IMR-90 (cell line): ENCODE measurements at regions not wholly inside any gene's neighbourhood (a gene's known extent, or its start where the extent isn't known, plus 50 kb on each side); places are given as distances from the start of the nearest gene placed in this dataset.

Experiments
- ATAC-seq: fragments of 200-7000 bp; cut with Tn5 transposase; 2 replicates; pipeline ENCODE4 v1.9.1; 2020; ENCODE audit warnings: low read depth, mild to moderate bottlenecking, moderate library complexity
- BruUV-seq: library from RNA; stranded (reverse); fragments of 400-500 nt; replicated peaks from 2 replicates; lab custom pipeline; 2021; lab: Mats Ljungman, UMichigan
- CTCF ChIA-PET: fragments of 300-600 bp; formaldehyde crosslinking; extraction: SDS; loops from one replicate; lab custom pipeline; 2021; ENCODE audit warnings: antibody characterized with exemption; lab: Yijun Ruan, JAX
- POLR2A ChIA-PET: fragments of 300-600 bp; sonication (Branson Sonifier 250); formaldehyde crosslinking; loops from one replicate; lab custom pipeline; 2022; ENCODE audit warnings: antibody characterized with exemption; ENCODE audit not compliant: unreplicated experiment; lab: Charles Lee
- DNase-seq: peaks from one replicate; pipeline ENCODE4 v3.0.0; 2013
- H2AFZ ChIP-seq: replicated peaks from 2 replicates; pipeline ENCODE3; 2013; ENCODE audit warnings: low read length, mild to moderate bottlenecking; ENCODE audit not compliant: poor library complexity
- H2AK5ac ChIP-seq: 2 replicates; pipeline ENCODE4 v1.6.1; 2013; ENCODE audit warnings: low read depth, low read length, inconsistent platforms
- H2AK9ac ChIP-seq: replicated peaks from 2 replicates; pipeline ENCODE3; 2013; ENCODE audit warnings: mild to moderate bottlenecking, low read depth, low read length, moderate library complexity; ENCODE audit not compliant: poor library complexity
- H2BK120ac ChIP-seq: 2 replicates; pipeline ENCODE4 v1.6.1; 2013; ENCODE audit warnings: low read depth, low read length, inconsistent platforms
- H2BK15ac ChIP-seq: 3 replicates; pipeline ENCODE4 v1.6.1; 2013; ENCODE audit warnings: low read depth, low read length, inconsistent platforms
- H2BK20ac ChIP-seq: 2 replicates; pipeline ENCODE4 v1.6.1; 2013; ENCODE audit warnings: low read depth, mild to moderate bottlenecking, inconsistent platforms, low read length, moderate library complexity
- H2BK5ac ChIP-seq: 2 replicates; pipeline ENCODE4 v1.6.1; 2013; ENCODE audit warnings: mild to moderate bottlenecking, low read depth, low read length, inconsistent platforms; ENCODE audit not compliant: poor library complexity, severe bottlenecking
- H3K14ac ChIP-seq: replicated peaks from 2 replicates; pipeline ENCODE4 v1.6.1; 2013; ENCODE audit warnings: low read depth, low read length, inconsistent platforms
- H3K18ac ChIP-seq: 2 replicates; pipeline ENCODE4 v1.6.1; 2013; ENCODE audit warnings: low read depth, low read length, control low read depth
- H3K23ac ChIP-seq: 2 replicates; pipeline ENCODE4 v1.6.1; 2013; ENCODE audit warnings: low read depth, low read length, inconsistent platforms
- H3K27ac ChIP-seq: 2 replicates; pipeline ENCODE4 v1.5.1; 2013; ENCODE audit warnings: mild to moderate bottlenecking, control low read depth, low read length; ENCODE audit not compliant: insufficient read depth
- H3K27me3 ChIP-seq: 2 replicates; pipeline ENCODE4 v1.6.1; 2013; ENCODE audit warnings: low read length; ENCODE audit not compliant: control insufficient read depth, insufficient read depth
- H3K36me3 ChIP-seq: 2 replicates; pipeline ENCODE4 v1.6.1; 2013; ENCODE audit warnings: low read length, mixed read lengths; ENCODE audit not compliant: control insufficient read depth, insufficient read depth
- H3K4ac ChIP-seq: 2 replicates; pipeline ENCODE4 v1.6.1; 2013; ENCODE audit warnings: low read depth, low read length, inconsistent platforms
- H3K4me1 ChIP-seq: 2 replicates; pipeline ENCODE4 v1.6.1; 2013; ENCODE audit warnings: low read length, mixed read lengths; ENCODE audit not compliant: control insufficient read depth, insufficient read depth
- H3K4me2 ChIP-seq: 2 replicates; pipeline ENCODE4 v1.6.1; 2013; ENCODE audit warnings: low read depth, mild to moderate bottlenecking, control low read depth, low read length, moderate library complexity
- H3K4me3 ChIP-seq: 2 replicates; pipeline ENCODE4 v1.5.1; 2013; ENCODE audit warnings: low read depth, mild to moderate bottlenecking, control low read depth, low read length, moderate library complexity; ENCODE audit not compliant: insufficient read depth
- H3K56ac ChIP-seq: 2 replicates; pipeline ENCODE4 v1.6.1; 2013; ENCODE audit warnings: low read length, inconsistent platforms; ENCODE audit not compliant: insufficient read depth; ENCODE audit errors: extremely low read depth
- H3K79me1 ChIP-seq, 2 experiments: 2 replicates each; pipeline ENCODE4 v1.6.1; 2013; ENCODE audit warnings: low read length in 2 of 2, inconsistent platforms in 1 of 2, low read depth in 1 of 2
- H3K9ac ChIP-seq: 2 replicates; pipeline ENCODE4 v1.6.1; 2013; ENCODE audit warnings: low read depth, low read length, control low read depth
- H3K9me1 ChIP-seq: 2 replicates; pipeline ENCODE4 v1.6.1; 2013; ENCODE audit warnings: low read length, inconsistent platforms; ENCODE audit not compliant: insufficient read depth
- H3K9me3 ChIP-seq: 2 replicates; pipeline ENCODE4 v1.6.1; 2013; ENCODE audit warnings: low read length; ENCODE audit not compliant: control insufficient read depth, insufficient read depth
- H4K20me1 ChIP-seq: 2 replicates; pipeline ENCODE4 v1.6.1; 2013; ENCODE audit warnings: low read length, inconsistent platforms; ENCODE audit not compliant: insufficient read depth
- H4K5ac ChIP-seq: 2 replicates; pipeline ENCODE4 v1.6.1; 2013; ENCODE audit warnings: mild to moderate bottlenecking, low read depth, low read length, control low read depth
- H4K8ac ChIP-seq, 2 experiments: 2 replicates each; pipeline ENCODE4 v1.6.1; 2013; ENCODE audit warnings: low read depth in 2 of 2, low read length in 2 of 2, control low read depth in 1 of 2, inconsistent platforms in 1 of 2
- H4K91ac ChIP-seq: 2 replicates; pipeline ENCODE4 v1.6.1; 2013; ENCODE audit warnings: low read depth, low read length, inconsistent platforms; ENCODE audit not compliant: insufficient read depth
- BHLHE40 ChIP-seq: fragments of 150-350 bp; IDR thresholded peaks from 2 replicates; pipeline ENCODE4 v1.6.1; 2016; ENCODE audit warnings: mild to moderate bottlenecking, low read depth, low read length
- CEBPB ChIP-seq: IDR thresholded peaks from 2 replicates; pipeline ENCODE4 v1.6.1; 2012; ENCODE audit warnings: low read depth, low read length, improper control_type of control experiment
- CHD1 ChIP-seq: IDR thresholded peaks from 2 replicates; pipeline ENCODE4 v1.6.1; 2012; ENCODE audit warnings: low read depth, low read length, improper control_type of control experiment
- ELK1 ChIP-seq: fragments of 150-350 bp; IDR thresholded peaks from 2 replicates; pipeline ENCODE4 v1.6.1; 2016; ENCODE audit warnings: low read depth, mild to moderate bottlenecking, low read length, moderate library complexity, borderline replicate concordance
- MAZ ChIP-seq: IDR thresholded peaks from 2 replicates; pipeline ENCODE4 v1.6.1; 2012; ENCODE audit warnings: low read depth, mild to moderate bottlenecking, low read length, improper control_type of control experiment, moderate library complexity, borderline replicate concordance
- NFE2L2 ChIP-seq: fragments of 150-350 bp; IDR thresholded peaks from 2 replicates; pipeline ENCODE4 v1.6.1; 2016; ENCODE audit warnings: low read depth, mild to moderate bottlenecking, low read length
- POLR2A ChIP-seq: IDR thresholded peaks from 2 replicates; pipeline ENCODE4 v1.6.1; 2012; ENCODE audit warnings: mild to moderate bottlenecking, low read depth, low read length
- RAD21 ChIP-seq: IDR thresholded peaks from 2 replicates; pipeline ENCODE4 v1.6.1; 2012; ENCODE audit warnings: low read length, improper control_type of control experiment
- RCOR1 ChIP-seq: IDR thresholded peaks from 2 replicates; pipeline ENCODE4 v1.6.1; 2012; ENCODE audit warnings: mild to moderate bottlenecking, low read length, improper control_type of control experiment; ENCODE audit not compliant: insufficient replicate concordance
- RFX5 ChIP-seq: IDR thresholded peaks from 2 replicates; pipeline ENCODE4 v1.8.0; 2012; ENCODE audit warnings: low read depth, mild to moderate bottlenecking, low read length, moderate library complexity
- USF2 ChIP-seq: fragments of 150-350 bp; IDR thresholded peaks from 2 replicates; pipeline ENCODE4 v1.6.1; 2017; ENCODE audit warnings: mild to moderate bottlenecking, antibody characterized with exemption, low read length, low read depth
- WGBS, 2 experiments: methylation state at CpG; one replicate each; pipeline versions ENCODE4 v1.1.5 to v1.1.7; 2013; ENCODE audit warnings: missing lambda C conversion rate in 2 of 2; ENCODE audit not compliant: insufficient read length in 1 of 2; ENCODE audit errors: extremely low coverage in 2 of 2; 5-methylcytosine and 5-hydroxymethylcytosine counted together
- dilution Hi-C: fragments of 300-500 bp; cut with HindIII; formaldehyde crosslinking; loops from one replicate; pipeline ENCODE4 v1.14.3; 2018; ENCODE audit warnings: low sequenced_read_pairs; ENCODE audit not compliant: unreplicated experiment
- in situ Hi-C: fragments of 300-500 bp; cut with MboI; formaldehyde crosslinking; loops from 3 replicates; pipeline ENCODE4 v1.14.3; 2019; ENCODE audit warnings: low sequenced_read_pairs, inconsistent platforms, mixed read lengths
- intact Hi-C: fragments of 100-400 bp; cut with micrococcal nuclease; formaldehyde crosslinking; loops from 2 replicates; pipeline ENCODE4 v1.10.0; 2022

- Histone ChIP-seq H3K27me3 (no peaks in the 10 kb centered on the region), H4K20me1 (no peaks in the 10 kb centered on the region), H2BK20ac (no peak overlapping the region), H3K4ac (no peak overlapping the region), H2AK5ac (no peak overlapping the region), H2AFZ (no peak overlapping the region), H3K27ac (no peak overlapping the region), H3K4me3 (no peak overlapping the region), H2BK15ac (no peak overlapping the region), H3K14ac (no peak overlapping the region), H3K36me3 (no peaks in the 10 kb centered on the region), H3K4me2 (no peak overlapping the region), H3K56ac (no peak overlapping the region), H4K8ac (no peak overlapping the region), H3K9me3 (no peaks in the 10 kb centered on the region), H3K23ac (no peak overlapping the region), H2BK120ac (no peak overlapping the region), H2AK9ac (no peak overlapping the region), H4K5ac (no peak overlapping the region), H3K79me1 (no peaks in the 10 kb centered on the region), H4K91ac (no peak overlapping the region), H2BK5ac (no peak overlapping the region), H3K4me1 (no peaks in the 10 kb centered on the region), H3K9ac (no peak overlapping the region), H3K9me1 (no peaks in the 10 kb centered on the region), H3K18ac (no peak overlapping the region)
- DNase-seq: no peak
- no TSS peak for BruUV-seq
- no peak for TF ChIP-seq MAZ
- TF ChIP-seq CEBPB: no peak
- TF ChIP-seq RCOR1: no peak
- TF ChIP-seq POLR2A: no peak
- no peak for TF ChIP-seq RAD21
- no peak for TF ChIP-seq CHD1
- TF ChIP-seq NFE2L2: no peak
- TF ChIP-seq BHLHE40: no peak
- no peak for TF ChIP-seq ELK1
- TF ChIP-seq USF2: no peak
- no peak for TF ChIP-seq RFX5
- ATAC-seq: no peak
- dilution Hi-C loops (no loop called here), in situ Hi-C loops (no loop called here), intact Hi-C loops (loop anchor here (10.0 kb wide), 1 partner anchor 346 kb away; no protein-coding TSS in a partner anchor)
- no CpG with 5 or more reads among the region's 1 CpG for WGBS, 2 experiments
- CTCF ChIA-PET: no interaction called here
- POLR2A ChIA-PET: no interaction called here
Measured at GRCh38 chr11:60610702-60611101, 88.7 kb upstream of the MS4A8 start.
